Stomach smooth muscle (tissue), 2 donors: ENCODE measurements at regions not wholly inside any gene's neighbourhood (a gene's known extent, or its start where the extent isn't known, plus 50 kb on each side); places are given as distances from the start of the nearest gene placed in this dataset.
"Not testable (repeated sequence)": the region's sequence is repeated elsewhere in the genome, so short reads cannot be mapped to it uniquely, and the experiment has no call there.

ENCODE experiments used
- H3K27ac ChIP-seq: one replicate; pipeline ENCODE4 v1.7.0; 2013; ENCODE audit warnings: mild to moderate bottlenecking, low read length, inconsistent platforms
- H3K27me3 ChIP-seq, 2 donors: one replicate each; pipeline ENCODE4 v1.7.0; 2013; ENCODE audit warnings: low read length in 2 of 2; ENCODE audit not compliant: insufficient read depth in 2 of 2, control insufficient read depth in 1 of 2
- H3K36me3 ChIP-seq, 2 donors: one replicate each; pipeline ENCODE4 v1.7.0; 2013; ENCODE audit warnings: low read length in 2 of 2; ENCODE audit not compliant: control insufficient read depth in 2 of 2, insufficient read depth in 2 of 2
- H3K4me1 ChIP-seq: one replicate; pipeline ENCODE4 v1.7.0; 2013; ENCODE audit warnings: low read length; ENCODE audit not compliant: control insufficient read depth, insufficient read depth
- H3K4me3 ChIP-seq, 2 donors: one replicate each; pipeline ENCODE4 v1.7.0; 2013; ENCODE audit warnings: low read length in 2 of 2
- H3K9ac ChIP-seq, 2 donors: one replicate each; pipeline ENCODE4 v1.7.0; 2013; ENCODE audit warnings: low read length in 2 of 2, mild to moderate bottlenecking in 1 of 2
- H3K9me3 ChIP-seq, 2 donors: one replicate each; pipeline ENCODE4 v1.7.0; 2013; ENCODE audit warnings: low read length in 2 of 2; ENCODE audit not compliant: control insufficient read depth in 2 of 2
- donor health status: healthy.
- donor health status: Pancreatic carcinoma.

DNA sequence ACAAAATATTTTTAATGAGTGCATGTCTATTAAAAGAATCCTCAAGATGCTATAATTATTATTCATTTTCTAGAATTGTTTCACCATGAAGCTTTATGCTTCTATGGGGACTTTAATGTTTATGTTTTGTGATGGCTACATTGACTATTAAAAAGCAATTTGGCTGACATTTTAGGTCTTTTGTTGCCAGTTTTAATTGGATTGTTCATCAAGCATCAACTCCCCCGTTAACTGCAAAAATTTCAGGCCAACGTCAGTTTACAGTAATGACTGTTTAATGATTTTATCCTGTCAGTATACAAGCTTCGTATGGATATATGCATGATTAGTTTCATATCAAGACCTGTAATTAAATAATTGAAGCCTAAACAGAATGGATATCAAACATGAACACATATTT is 422.8 kb downstream of the SH2D1A start:
- Histone ChIP-seq H3K4me3 (no peak overlapping the region), H3K36me3 (no peaks in the 10 kb centered on the region), H3K9me3 (no peaks in the 10 kb centered on the region), H3K4me1 (no peaks in the 10 kb centered on the region), H3K27me3 (no peaks in the 10 kb centered on the region), H3K27ac (no peak overlapping the region), H3K9ac (no peak overlapping the region)

DNA sequence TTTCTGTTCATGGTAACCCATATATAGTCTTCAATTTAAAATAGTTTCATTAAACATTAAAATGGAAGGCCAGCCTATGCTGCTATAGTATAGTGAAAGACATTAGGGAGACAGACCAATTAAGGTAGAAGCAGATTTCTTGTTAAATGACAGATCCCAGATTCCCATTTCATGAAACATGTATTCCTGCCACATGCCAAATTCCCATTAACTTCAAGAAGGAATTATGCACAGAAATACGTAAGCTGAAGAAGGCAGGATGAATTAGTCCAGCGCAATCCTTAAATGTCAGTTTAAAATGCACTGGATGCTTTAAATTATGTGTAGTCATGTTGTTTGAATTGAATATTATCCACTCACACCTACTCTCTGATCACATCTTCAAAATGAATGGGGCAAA is 424.9 kb downstream of the SH2D1A start:
- Histone ChIP-seq H3K27ac (no peak overlapping the region), H3K4me3 (no peak overlapping the region), H3K9ac (no peak overlapping the region), H3K9me3 (no peaks in the 10 kb centered on the region), H3K36me3 (no peaks in the 10 kb centered on the region), H3K27me3 (no peaks in the 10 kb centered on the region), H3K4me1 (no peaks in the 10 kb centered on the region)

DNA sequence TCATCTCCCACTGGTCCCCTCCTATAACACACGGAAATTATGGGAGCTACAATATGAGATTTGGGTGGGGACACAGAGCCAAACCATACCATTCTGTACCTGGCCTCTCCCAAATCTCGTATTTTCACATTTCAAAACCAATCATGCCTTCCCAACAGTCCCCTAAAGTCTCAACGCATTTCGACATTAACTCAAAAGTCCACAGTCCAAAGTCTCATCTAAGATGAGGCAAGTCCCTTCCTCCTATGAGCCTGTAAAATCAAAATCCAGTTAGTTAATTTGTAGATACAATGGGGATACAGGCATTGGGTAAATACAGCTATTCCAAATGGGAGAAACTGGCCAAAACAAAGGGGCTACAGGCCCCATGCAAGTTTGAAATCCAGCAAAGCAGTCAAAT is 441.9 kb downstream of the SH2D1A start:
- not testable (repeated sequence) for H3K4me3 ChIP-seq, H3K36me3 ChIP-seq, H3K27me3 ChIP-seq, H3K9ac ChIP-seq, H3K27ac ChIP-seq, H3K4me1 ChIP-seq, H3K9me3 ChIP-seq

DNA sequence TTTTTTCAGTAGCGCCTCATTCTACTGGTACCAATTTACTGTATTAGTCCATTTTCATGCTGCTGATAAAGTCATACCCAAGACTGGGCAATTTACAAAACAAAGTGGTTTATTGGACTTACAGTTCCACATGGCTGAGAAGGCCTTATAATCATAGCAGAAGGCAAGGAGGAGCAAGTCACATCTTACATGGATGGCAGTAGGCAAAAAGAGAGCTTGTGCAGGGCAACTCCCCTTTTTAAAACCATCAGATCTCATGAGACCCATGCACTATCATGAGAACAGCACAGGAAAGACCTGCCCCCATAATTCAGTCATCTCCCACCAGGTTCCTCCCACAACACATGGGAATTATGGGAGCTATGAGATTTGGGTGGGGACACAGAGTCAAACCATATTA is 443.5 kb downstream of the SH2D1A start:
- H3K27me3 ChIP-seq, H3K36me3 ChIP-seq, H3K9me3 ChIP-seq, H3K4me1 ChIP-seq, H3K4me3 ChIP-seq, H3K27ac ChIP-seq, H3K9ac ChIP-seq: not testable (repeated sequence)

DNA sequence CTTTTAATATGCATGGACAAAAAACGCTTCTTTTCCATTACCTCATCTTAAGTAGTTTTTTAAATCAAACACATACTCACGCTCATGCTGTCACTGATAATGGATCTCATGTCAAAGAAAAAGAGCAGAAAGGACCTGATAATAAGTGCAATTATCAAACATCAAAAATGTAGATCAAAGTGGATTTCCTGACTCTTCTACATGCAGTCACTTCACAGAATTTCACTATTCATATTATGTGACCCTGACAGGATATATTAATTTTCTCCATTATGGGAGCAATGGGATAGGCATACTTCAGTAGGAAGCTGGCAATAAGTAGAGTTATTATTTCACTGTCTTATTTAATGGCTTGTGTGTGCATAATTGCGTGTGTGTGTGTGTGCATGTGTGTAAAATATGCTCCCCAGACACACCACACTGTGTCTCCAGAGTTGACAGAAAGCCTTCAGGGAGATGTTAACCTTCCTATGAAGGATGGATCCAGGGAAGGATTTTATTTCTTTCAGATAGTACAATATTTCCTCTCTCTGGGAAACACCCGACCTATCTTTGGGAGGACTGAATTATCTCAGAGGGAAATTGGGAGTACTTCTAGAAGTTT is 445.2 kb downstream of the SH2D1A start:
- no peak overlapping the region for H3K4me3 ChIP-seq

DNA sequence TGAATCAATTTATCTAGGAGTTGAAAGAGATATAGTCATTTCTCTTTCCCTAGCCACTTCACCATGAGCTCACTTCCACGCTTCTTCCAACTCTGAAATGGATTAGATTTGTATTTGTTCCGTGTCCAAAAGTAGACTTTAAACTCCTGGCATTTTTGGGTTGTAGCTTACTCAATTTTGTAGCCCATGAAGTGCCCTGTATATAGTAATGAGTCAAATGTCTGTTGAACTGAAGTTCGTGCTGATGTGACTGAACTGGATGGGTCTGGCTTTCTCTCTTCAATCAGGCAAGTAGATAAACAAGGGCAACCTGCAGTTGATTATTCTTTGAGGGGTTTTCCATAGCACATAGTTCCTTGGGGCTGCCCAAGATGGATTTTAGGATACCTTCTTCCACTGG is 450.6 kb downstream of the SH2D1A start:
- Histone ChIP-seq H3K27me3 (no peaks in the 10 kb centered on the region), H3K36me3 (no peaks in the 10 kb centered on the region), H3K4me1 (no peaks in the 10 kb centered on the region)

More for the DNA sequence above, 445.2 kb downstream of the SH2D1A start:
- no peaks in the 10 kb centered on the region for H3K4me1 ChIP-seq
- H3K27me3 ChIP-seq = no peaks in the 10 kb centered on the region
- no peak overlapping the region for H3K27ac ChIP-seq
- H3K36me3 ChIP-seq = no peaks in the 10 kb centered on the region
- H3K9me3 ChIP-seq = no peaks in the 10 kb centered on the region
- no peak overlapping the region for H3K9ac ChIP-seq

DNA sequence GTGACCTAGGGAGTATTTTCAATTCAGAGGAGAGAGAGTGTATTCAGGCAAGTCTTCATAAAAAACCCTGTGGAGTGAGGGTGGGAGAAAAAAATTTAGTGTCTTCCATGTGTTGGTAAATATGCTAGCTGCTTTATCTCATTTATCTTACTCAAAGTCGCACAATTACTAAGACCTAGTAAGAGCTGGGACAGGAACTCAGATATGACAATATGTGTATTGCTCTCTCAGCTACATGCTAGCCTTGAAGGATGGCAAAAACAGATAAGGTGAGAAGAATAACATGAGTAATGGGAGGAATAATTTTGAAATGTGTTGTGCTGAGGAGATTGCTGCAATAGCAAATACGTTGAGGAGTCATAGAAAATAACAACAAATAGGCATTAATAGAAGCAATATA is 458.6 kb downstream of the SH2D1A start:
- no peaks in the 10 kb centered on the region for H3K9me3 ChIP-seq
- no peak overlapping the region for H3K4me3 ChIP-seq
- no peaks in the 10 kb centered on the region for H3K4me1 ChIP-seq
- no peak overlapping the region for H3K9ac ChIP-seq
- H3K36me3 ChIP-seq = no peaks in the 10 kb centered on the region
- no peak overlapping the region for H3K27ac ChIP-seq
- H3K27me3 ChIP-seq = no peaks in the 10 kb centered on the region

More for the DNA sequence above, 450.6 kb downstream of the SH2D1A start:
- H3K4me3 ChIP-seq = no peak overlapping the region
- no peaks in the 10 kb centered on the region for H3K9me3 ChIP-seq
- no peak overlapping the region for H3K27ac ChIP-seq
- H3K9ac ChIP-seq = no peak overlapping the region

DNA sequence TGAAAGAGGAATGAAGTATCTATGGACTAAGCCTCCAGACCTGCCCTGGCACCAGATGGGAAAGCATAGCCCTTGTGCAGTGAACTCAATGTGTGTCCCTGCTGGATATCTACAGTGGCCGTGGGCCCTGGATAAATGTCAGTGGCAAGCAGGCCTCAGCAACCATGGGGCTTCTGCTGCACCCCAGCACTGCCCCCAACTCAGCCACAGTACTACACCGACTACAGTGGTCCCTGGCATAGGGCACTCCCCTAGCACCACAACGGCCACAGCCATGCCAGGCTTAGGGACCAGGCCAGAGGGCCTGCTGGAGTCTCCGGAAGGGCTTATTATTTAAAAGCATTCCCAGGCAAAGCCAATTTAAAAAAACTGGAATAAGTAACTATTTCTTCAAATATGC is 459.1 kb downstream of the SH2D1A start:
- Histone ChIP-seq H3K9me3 (no peaks in the 10 kb centered on the region), H3K27me3 (no peaks in the 10 kb centered on the region), H3K9ac (no peak overlapping the region), H3K4me3 (no peak overlapping the region), H3K36me3 (no peaks in the 10 kb centered on the region), H3K27ac (no peak overlapping the region), H3K4me1 (no peaks in the 10 kb centered on the region)

DNA sequence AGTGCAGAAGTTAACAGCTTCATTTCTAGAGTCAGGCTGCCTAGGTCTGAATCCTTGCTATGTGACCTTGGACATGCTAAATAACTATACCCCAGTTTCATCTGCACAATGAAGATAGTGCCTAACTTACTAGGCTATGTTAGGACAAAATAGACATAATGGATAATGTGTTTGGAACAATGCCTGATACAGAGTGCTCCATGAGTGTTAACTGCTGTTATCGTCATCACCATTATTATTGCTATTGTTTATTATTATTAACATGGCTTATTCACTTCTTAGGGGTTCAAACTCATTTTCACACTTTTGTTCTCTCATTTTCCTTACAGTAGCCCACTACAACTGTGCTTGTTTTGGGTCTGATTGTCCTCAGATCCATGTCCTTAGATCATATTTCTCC is 467.7 kb downstream of the SH2D1A start:
- Histone ChIP-seq H3K4me1 (no peaks in the 10 kb centered on the region), H3K4me3 (no peak overlapping the region), H3K9ac (no peak overlapping the region), H3K27me3 (no peaks in the 10 kb centered on the region), H3K9me3 (no peaks in the 10 kb centered on the region), H3K36me3 (no peaks in the 10 kb centered on the region), H3K27ac (no peak overlapping the region)

DNA sequence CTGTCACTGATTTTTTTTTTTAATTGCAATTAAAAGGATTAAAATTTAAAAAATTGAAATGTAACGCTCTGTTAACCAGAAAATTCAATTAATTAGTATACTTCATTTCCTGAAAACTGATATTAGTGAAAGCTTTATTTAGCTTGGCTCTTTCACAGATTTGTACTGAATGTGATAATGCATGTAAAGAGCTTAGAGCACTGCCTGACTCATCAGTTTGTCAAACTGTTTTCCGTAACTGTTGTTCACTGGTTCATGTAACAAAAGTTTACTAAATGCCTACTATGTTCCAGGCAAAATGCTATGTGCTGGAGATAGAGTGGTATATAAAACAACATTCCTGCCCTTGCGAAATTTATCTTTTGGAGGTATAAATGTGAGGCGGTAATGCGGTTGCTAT is 471.7 kb downstream of the SH2D1A start:
- H3K36me3 ChIP-seq = no peaks in the 10 kb centered on the region
- no peak overlapping the region for H3K4me3 ChIP-seq
- H3K4me1 ChIP-seq = no peaks in the 10 kb centered on the region
- no peaks in the 10 kb centered on the region for H3K27me3 ChIP-seq
- H3K9ac ChIP-seq = no peak overlapping the region
- no peaks in the 10 kb centered on the region for H3K9me3 ChIP-seq
- no peak overlapping the region for H3K27ac ChIP-seq

DNA sequence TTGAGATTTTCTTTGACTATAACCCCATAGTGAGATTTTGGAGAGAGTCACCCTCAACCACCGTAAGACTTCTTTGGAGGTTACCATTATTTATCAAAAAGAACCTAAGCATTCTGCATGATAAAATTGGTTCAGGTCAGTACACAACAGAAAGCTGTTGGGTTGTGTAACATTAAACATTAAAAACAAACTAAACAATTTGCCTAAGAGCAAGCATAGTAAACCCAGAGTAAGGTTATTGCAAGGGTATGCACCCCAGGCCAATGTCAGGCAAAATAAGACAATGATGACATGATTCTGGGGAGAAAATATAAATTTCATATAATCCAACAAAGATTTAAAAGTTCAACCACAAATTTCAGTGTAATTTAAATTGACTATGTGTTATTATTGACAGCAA is 472.4 kb downstream of the SH2D1A start:
- H3K4me1 ChIP-seq = no peaks in the 10 kb centered on the region
- no peak overlapping the region for H3K27ac ChIP-seq

More for the DNA sequence above, 472.4 kb downstream of the SH2D1A start:
- Histone ChIP-seq H3K36me3 (no peaks in the 10 kb centered on the region), H3K27me3 (no peaks in the 10 kb centered on the region), H3K4me3 (no peak overlapping the region), H3K9ac (no peak overlapping the region), H3K9me3 (no peaks in the 10 kb centered on the region)
